ENCODE measurements at regions not wholly inside any gene's neighbourhood (a gene's known extent, or its start where the extent isn't known, plus 50 kb on each side); places are given as distances from the start of the nearest gene placed in this dataset.

DNA sequence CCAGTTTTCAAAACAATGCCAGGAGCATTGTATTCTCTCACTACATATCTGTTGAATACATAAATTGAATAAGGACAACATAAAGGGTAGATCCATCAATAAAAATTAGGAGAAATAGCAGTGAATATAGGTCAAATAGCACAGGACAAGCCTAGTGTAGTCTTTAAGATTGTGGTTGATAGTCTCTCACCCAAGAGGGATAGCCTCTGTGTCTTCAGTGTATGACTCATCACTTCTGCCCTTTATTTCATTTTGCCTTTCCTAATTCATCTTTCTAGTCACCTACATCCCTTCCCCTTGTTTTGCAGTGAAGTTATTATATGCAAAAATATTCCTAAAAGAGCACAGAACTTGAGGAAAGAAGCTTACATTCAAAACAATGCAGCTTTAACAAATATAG is 335.0 kb upstream of the TUSC1 start (continued):
- TF ChIP-seq ZNF394 (tag by site-specific recombination; IDR thresholded peaks at IDR 0.05; ENCODE audit: borderline replicate concordance) (no peak), ZNF426 (tag by site-specific recombination; IDR thresholded peaks at IDR 0.05) (no peak), ZNF133 (tag by site-specific recombination; IDR thresholded peaks at IDR 0.05) (no peak)
- TF ChIP-seq, protein P1, sequence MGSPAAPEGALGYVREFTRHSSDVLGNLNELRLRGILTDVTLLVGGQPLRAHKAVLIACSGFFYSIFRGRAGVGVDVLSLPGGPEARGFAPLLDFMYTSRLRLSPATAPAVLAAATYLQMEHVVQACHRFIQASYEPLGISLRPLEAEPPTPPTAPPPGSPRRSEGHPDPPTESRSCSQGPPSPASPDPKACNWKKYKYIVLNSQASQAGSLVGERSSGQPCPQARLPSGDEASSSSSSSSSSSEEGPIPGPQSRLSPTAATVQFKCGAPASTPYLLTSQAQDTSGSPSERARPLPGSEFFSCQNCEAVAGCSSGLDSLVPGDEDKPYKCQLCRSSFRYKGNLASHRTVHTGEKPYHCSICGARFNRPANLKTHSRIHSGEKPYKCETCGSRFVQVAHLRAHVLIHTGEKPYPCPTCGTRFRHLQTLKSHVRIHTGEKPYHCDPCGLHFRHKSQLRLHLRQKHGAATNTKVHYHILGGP (tag by site-specific recombination; IDR thresholded peaks at IDR 0.05), result no peak

DNA sequence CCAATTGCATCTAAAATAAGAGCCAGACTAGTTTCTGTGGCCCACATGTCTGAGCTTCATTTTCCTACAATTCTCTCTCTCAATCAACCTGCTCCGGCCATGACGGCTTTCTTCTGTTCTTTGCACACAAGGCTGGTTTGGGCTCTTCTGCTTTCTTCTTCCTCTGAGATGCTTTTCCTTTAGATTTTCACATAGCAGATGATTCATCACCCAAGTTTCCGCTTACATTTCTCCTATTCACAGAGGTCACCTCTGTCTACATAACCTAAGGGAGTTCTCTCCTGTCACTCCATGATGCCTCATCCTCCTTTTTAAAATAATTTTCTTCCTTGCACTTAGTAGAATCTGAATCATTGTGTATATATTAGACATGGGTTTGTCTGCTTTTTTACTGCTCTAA is 334.6 kb upstream of the TUSC1 start:
- H3K4me3 ChIP-seq (ENCODE audit: low read depth, low read length), result no peak overlapping the region
- CTCF ChIA-PET, result no interaction called here
- no peak overlapping the region for H3K27ac ChIP-seq (ENCODE audit: extremely low read depth, low read depth, low read length)
- no peaks in the 10 kb centered on the region for H3K9me3 ChIP-seq (ENCODE audit: control insufficient read depth, insufficient read depth, low read depth, low read length)
- H3K4me1 ChIP-seq (ENCODE audit: control insufficient read depth, insufficient read depth, low read length), result no peaks in the 10 kb centered on the region
- TF ChIP-seq, protein P2, sequence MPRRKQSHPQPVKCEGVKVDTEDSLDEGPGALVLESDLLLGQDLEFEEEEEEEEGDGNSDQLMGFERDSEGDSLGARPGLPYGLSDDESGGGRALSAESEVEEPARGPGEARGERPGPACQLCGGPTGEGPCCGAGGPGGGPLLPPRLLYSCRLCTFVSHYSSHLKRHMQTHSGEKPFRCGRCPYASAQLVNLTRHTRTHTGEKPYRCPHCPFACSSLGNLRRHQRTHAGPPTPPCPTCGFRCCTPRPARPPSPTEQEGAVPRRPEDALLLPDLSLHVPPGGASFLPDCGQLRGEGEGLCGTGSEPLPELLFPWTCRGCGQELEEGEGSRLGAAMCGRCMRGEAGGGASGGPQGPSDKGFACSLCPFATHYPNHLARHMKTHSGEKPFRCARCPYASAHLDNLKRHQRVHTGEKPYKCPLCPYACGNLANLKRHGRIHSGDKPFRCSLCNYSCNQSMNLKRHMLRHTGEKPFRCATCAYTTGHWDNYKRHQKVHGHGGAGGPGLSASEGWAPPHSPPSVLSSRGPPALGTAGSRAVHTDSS (tag by site-specific recombination; IDR thresholded peaks at IDR 0.05), result no peak
- TF ChIP-seq MZF1 (tag by site-specific recombination; IDR thresholded peaks at IDR 0.05; ENCODE audit: borderline replicate concordance) (no peak), KLF8 (tag by site-specific recombination; IDR thresholded peaks at IDR 0.05) (no peak), ZNF423 (tag by site-specific recombination; IDR thresholded peaks at IDR 0.05) (no peak), ZNF791 (tag by site-specific recombination; IDR thresholded peaks at IDR 0.05) (no peak), ZBTB17 (tag by site-specific recombination; IDR thresholded peaks at IDR 0.05) (no peak), HOXD13 (CRISPR knock-in tag; IDR thresholded peaks at IDR 0.05; ENCODE audit: borderline replicate concordance) (no peak), ZNF155 (tag by site-specific recombination; IDR thresholded peaks at IDR 0.05) (no peak), ZNF18 (tag by site-specific recombination; IDR thresholded peaks at IDR 0.05) (no peak), ZNF677 (tag by site-specific recombination; IDR thresholded peaks at IDR 0.05) (no peak), HOXC10 (CRISPR knock-in tag; IDR thresholded peaks at IDR 0.05) (no peak), ZNF169 (tag by site-specific recombination; IDR thresholded peaks at IDR 0.05) (no peak), ZNF549 (tag by site-specific recombination; IDR thresholded peaks at IDR 0.05) (no peak), ZNF768 (tag by site-specific recombination; IDR thresholded peaks at IDR 0.05) (no peak), ZBTB21 (tag by site-specific recombination; IDR thresholded peaks at IDR 0.05) (no peak)
- TF ChIP-seq, protein P3, sequence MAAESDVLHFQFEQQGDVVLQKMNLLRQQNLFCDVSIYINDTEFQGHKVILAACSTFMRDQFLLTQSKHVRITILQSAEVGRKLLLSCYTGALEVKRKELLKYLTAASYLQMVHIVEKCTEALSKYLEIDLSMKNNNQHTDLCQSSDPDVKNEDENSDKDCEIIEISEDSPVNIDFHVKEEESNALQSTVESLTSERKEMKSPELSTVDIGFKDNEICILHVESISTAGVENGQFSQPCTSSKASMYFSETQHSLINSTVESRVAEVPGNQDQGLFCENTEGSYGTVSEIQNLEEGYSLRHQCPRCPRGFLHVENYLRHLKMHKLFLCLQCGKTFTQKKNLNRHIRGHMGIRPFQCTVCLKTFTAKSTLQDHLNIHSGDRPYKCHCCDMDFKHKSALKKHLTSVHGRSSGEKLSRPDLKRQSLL (tag by site-specific recombination; IDR thresholded peaks at IDR 0.05), result no peak
- TF ChIP-seq, protein P4, sequence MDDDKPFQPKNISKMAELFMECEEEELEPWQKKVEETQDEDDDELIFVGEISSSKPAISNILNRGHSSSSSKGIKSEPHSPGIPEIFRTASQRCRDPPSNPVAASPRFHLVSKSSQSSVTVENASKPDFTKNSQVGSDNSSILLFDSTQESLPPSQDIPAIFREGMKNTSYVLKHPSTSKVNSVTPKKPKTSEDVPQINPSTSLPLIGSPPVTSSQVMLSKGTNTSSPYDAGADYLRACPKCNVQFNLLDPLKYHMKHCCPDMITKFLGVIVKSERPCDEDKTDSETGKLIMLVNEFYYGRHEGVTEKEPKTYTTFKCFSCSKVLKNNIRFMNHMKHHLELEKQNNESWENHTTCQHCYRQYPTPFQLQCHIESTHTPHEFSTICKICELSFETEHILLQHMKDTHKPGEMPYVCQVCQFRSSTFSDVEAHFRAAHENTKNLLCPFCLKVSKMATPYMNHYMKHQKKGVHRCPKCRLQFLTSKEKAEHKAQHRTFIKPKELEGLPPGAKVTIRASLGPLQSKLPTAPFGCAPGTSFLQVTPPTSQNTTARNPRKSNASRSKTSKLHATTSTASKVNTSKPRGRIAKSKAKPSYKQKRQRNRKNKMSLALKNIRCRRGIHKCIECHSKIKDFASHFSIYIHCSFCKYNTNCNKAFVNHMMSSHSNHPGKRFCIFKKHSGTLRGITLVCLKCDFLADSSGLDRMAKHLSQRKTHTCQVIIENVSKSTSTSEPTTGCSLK (tag by site-specific recombination; IDR thresholded peaks at IDR 0.05), result no peak
- TF ChIP-seq, protein P5, sequence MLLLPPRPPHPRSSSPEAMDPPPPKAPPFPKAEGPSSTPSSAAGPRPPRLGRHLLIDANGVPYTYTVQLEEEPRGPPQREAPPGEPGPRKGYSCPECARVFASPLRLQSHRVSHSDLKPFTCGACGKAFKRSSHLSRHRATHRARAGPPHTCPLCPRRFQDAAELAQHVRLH (tag by site-specific recombination; IDR thresholded peaks at IDR 0.05), result no peak
- TF ChIP-seq, protein P6, sequence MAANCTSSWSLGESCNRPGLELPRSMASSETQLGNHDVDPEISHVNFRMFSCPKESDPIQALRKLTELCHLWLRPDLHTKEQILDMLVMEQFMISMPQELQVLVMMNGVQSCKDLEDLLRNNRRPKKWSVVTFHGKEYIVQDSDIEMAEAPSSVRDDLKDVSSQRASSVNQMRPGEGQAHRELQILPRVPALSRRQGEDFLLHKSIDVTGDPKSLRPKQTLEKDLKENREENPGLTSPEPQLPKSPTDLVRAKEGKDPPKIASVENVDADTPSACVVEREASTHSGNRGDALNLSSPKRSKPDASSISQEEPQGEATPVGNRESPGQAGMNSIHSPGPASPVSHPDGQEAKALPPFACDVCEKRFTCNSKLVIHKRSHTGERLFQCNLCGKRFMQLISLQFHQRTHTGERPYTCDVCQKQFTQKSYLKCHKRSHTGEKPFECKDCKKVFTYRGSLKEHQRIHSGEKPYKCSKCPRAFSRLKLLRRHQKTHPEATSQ (tag by site-specific recombination; IDR thresholded peaks at IDR 0.05), result no peak
- TF ChIP-seq, protein P7, sequence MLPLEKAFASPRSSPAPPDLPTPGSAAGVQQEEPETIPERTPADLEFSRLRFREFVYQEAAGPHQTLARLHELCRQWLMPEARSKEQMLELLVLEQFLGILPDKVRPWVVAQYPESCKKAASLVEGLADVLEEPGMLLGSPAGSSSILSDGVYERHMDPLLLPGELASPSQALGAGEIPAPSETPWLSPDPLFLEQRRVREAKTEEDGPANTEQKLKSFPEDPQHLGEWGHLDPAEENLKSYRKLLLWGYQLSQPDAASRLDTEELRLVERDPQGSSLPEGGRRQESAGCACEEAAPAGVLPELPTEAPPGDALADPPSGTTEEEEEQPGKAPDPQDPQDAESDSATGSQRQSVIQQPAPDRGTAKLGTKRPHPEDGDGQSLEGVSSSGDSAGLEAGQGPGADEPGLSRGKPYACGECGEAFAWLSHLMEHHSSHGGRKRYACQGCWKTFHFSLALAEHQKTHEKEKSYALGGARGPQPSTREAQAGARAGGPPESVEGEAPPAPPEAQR (tag by site-specific recombination; IDR thresholded peaks at IDR 0.05), result no peak
- POLR2A ChIA-PET, result no interaction called here
- no peaks in the 10 kb centered on the region for H3K36me3 ChIP-seq (ENCODE audit: control insufficient read depth in 2 of 2, insufficient read depth in 1 of 2, low read length in 2 of 2)

Data from HEK293 (cell line).